Jurkat, Clone E6-1 (cell line): ENCODE measurements at regions not wholly inside any gene's neighbourhood (a gene's known extent, or its start where the extent isn't known, plus 50 kb on each side); places are given as distances from the start of the nearest gene placed in this dataset.

Source experiments
- DNase-seq: peaks from one replicate; pipeline ENCODE4 v3.0.0-alpha.2; 2011; ENCODE audit warnings: low read depth, low spot score
- H3K4me3 ChIP-seq: 2 replicates; pipeline ENCODE4 v1.5.1; 2011; ENCODE audit warnings: mild to moderate bottlenecking, low read length, control low read depth, moderate library complexity

- H3K4me3 ChIP-seq = no peak overlapping the region
- DNase-seq = no peak
Observed at GRCh38 chr7:88457320-88457719, 150.6 kb upstream of the STEAP4 start.

- H3K4me3 ChIP-seq = no peak overlapping the region
- no peak for DNase-seq
Observed at GRCh38 chr7:88456490-88456889, 149.8 kb upstream of the STEAP4 start.

- H3K4me3 ChIP-seq = no peak overlapping the region
- no peak for DNase-seq
Observed at GRCh38 chr7:88455696-88456095, 149.0 kb upstream of the STEAP4 start.

GRCh38 chr7:88452646-88453045 lies 146.0 kb upstream of the STEAP4 start:
- DNase-seq = peak; percentile 72

GRCh38 chr7:88450874-88451273 lies 144.2 kb upstream of the STEAP4 start:
- no peak for DNase-seq
- H3K4me3 ChIP-seq = no peak overlapping the region

More at GRCh38 chr7:88452646-88453045, 146.0 kb upstream of the STEAP4 start:
- H3K4me3 ChIP-seq = no peak overlapping the region

GRCh38 chr7:88449410-88449809 lies 142.7 kb upstream of the STEAP4 start:
- no peak for DNase-seq
- no peak overlapping the region for H3K4me3 ChIP-seq

GRCh38 chr7:88442413-88442812 lies 135.7 kb upstream of the STEAP4 start:
- no peak overlapping the region for H3K4me3 ChIP-seq
- no peak for DNase-seq

GRCh38 chr7:88437132-88437531 lies 130.4 kb upstream of the STEAP4 start:
- no peak overlapping the region for H3K4me3 ChIP-seq
- no peak for DNase-seq

DNA sequence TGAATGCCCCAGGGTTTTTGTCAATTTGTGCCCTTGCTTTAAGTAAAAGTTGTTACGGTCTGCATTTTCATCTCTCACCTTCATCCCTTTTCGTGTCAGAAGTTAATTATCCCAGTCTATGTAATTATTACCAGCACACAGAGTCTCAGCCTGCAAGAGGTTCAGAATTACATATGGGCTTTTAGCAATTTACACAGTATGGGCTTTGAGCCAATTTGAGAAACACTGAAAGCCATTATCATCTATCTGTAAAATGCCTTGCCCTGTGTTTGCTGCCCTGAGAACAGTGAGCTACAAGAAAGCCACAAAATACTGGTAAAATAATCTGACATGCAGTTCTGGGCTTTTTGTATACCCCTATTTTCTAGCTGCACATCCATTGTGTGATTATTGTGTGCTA lies 125.6 kb upstream of the STEAP4 start:
- no peak overlapping the region for H3K4me3 ChIP-seq
- no peak for DNase-seq

GRCh38 chr7:88431882-88432281 lies 125.2 kb upstream of the STEAP4 start:
- no peak overlapping the region for H3K4me3 ChIP-seq
- DNase-seq = no peak

DNA sequence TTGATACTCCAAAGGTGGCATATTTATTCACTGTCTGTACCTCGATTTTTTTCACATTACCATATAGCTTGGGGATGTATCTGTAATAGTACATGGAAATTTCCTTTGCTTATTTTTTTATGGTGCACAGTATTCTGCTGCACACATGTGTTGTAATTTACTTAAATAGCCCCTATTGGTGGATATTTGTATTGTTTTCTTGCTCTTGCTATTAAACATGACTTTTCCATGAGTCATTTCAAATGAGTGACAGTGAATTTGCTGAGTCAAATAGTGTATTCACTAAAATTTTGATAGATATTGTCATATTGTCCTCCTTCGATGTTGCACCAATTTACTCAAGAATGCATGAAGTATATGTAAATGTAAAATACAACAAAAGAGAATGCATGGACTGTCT lies 122.7 kb upstream of the STEAP4 start:
- H3K4me3 ChIP-seq = no peak overlapping the region
- no peak for DNase-seq

GRCh38 chr7:88402529-88402928 lies 95.8 kb upstream of the STEAP4 start:
- H3K4me3 ChIP-seq = no peak overlapping the region
- no peak for DNase-seq

GRCh38 chr7:88401009-88401623 lies 94.4 kb upstream of the STEAP4 start:
- DNase-seq = peak; percentile 18
- H3K4me3 ChIP-seq = no peak overlapping the region

DNA sequence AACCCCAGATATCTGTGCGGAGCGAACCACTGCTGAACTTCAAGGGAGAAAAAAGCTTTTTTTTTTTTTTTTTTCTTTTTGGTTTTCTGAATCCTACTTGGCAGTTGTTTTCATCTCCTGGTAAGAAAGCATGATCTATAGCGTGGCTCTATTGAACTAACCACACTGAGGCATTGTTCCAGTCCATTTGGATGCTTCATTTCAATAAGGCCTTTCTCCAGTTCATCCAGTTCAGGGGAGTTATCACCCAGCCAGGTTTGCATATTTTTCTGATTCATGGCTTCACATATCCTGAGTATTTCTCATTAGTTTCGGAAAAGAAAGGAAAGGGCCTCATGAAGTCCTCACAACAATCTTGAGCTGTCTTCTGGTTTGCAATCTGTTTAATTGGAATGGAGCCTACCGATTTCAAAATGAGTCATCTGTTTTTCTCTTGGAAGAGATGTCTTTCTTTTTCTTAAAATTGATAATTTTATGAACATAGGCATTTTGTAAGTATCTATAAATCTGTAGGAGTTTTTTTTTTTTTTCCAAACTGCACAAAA lies 93.1 kb upstream of the STEAP4 start:
- DNase-seq = no peak
- no peak overlapping the region for H3K4me3 ChIP-seq

GRCh38 chr7:88399036-88399435 lies 92.3 kb upstream of the STEAP4 start:
- no peak overlapping the region for H3K4me3 ChIP-seq

DNA sequence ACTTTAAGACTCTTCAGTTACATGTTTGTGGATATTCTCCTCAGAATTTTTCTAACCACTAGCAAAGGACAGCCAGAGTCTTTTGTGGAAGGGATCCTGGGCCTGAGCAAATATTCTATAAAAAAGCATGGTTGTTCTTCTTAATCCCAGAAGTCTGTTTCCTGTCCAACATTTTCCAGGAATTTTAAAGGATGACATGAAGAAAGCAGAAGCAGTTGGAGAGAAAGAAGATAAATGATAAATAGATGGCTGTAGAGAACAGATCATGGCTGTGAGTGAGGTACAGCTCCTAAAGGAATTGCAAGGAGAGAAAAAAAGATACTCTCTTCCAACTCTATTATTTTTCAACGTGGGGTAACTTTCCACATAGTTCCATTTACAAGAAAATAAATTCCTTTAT lies 91.8 kb upstream of the STEAP4 start:
- no peak for DNase-seq
- no peak overlapping the region for H3K4me3 ChIP-seq

More at GRCh38 chr7:88399036-88399435, 92.3 kb upstream of the STEAP4 start:
- no peak for DNase-seq

DNA sequence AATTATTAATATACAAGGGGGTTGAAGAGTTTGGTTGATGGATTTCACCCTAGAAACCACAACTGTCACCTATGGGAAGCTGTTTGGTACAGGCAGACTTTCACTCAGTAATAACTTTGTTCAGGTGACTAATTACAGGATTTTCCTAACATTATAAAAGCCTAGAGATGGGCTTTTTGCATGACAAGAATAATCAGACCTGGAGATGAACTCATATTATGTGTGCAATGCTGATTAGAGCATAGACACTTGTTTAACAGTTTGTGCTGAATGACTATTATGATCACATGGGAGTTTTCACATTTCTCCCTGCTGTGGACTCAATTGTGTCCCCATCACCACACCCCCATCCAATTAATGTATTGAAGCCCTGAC lies 90.2 kb upstream of the STEAP4 start:
- no peak overlapping the region for H3K4me3 ChIP-seq
- DNase-seq = no peak

DNA sequence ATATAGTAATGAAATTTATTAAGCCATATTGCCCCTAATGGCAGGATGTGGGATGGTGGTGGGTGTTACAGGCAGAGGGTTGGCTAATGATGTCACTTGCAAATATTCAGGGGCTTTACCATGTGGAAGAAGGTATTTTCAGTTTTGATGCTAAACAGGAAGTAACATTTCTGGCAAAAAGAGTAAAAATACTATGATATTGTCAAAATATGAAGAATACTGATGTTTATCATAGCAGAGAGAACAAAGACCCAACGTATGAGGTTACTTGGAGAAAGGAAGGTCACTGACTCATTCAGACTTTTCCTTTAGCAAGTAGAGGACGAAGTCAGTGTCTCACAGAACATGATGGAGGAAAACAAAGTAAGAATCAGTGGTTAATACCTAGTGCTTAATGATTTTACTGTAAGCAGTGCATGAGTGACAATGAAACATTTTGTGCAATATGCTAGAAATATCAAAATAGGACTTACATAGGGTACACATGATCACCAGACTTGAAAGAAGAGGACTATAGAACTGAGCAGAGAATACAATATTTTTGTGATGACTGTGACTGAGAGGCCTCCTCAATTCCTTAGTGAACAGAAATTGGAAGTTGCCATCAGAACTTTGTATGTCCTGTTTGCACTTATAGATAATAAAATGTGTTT lies 89.7 kb upstream of the STEAP4 start:
- H3K4me3 ChIP-seq = no peak overlapping the region
- no peak for DNase-seq

DNA sequence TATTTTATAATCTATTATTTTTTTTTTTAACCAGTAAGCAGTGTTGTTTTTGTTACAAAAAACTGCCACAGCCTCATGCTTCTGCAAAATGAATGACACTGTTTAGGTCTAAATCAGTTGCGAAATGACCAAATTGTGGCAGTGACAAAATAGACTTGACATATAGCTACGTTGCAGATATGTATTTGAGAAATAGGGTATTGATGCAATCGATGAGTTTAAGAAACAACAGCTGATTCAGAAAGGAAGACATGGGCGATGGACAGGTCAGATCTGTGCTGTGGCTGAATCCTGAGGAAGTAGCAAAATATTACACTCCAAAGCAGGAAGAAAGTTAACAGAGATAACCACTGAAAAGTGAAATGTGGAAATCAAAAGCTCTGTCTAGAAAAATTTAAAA lies 89.0 kb upstream of the STEAP4 start:
- H3K4me3 ChIP-seq = no peak overlapping the region
- no peak for DNase-seq

- DNase-seq = no peak
- no peak overlapping the region for H3K4me3 ChIP-seq
Observed at GRCh38 chr7:88391247-88391646, 84.6 kb upstream of the STEAP4 start.

- DNase-seq = no peak
- H3K4me3 ChIP-seq = no peak overlapping the region
Observed at GRCh38 chr7:88387368-88387767, 80.7 kb upstream of the STEAP4 start.
